Trophoblast cell (in vitro differentiated cells and primary cell): ENCODE measurements at regions not wholly inside any gene's neighbourhood (a gene's known extent, or its start where the extent isn't known, plus 50 kb on each side); places are given as distances from the start of the nearest gene placed in this dataset.

ENCODE experiments used
- DNase-seq, 2 donors: peaks; one replicate each; pipeline ENCODE4 v3.0.0-alpha.2; 2016
- H2AFZ ChIP-seq: 2 replicates; pipeline ENCODE4 v1.6.1; 2013; ENCODE audit warnings: low read length, moderate library complexity, mild to moderate bottlenecking; ENCODE audit not compliant: insufficient read depth, poor library complexity
- H2AK5ac ChIP-seq: 2 replicates; pipeline ENCODE4 v1.6.1; 2013; ENCODE audit warnings: mild to moderate bottlenecking, low read length
- H2BK120ac ChIP-seq: 2 replicates; pipeline ENCODE4 v1.6.1; 2013; ENCODE audit warnings: low read length, mild to moderate bottlenecking, moderate library complexity; ENCODE audit not compliant: insufficient read depth, poor library complexity
- H2BK12ac ChIP-seq: 2 replicates; pipeline ENCODE4 v1.6.1; 2013; ENCODE audit warnings: mild to moderate bottlenecking, low read length, moderate library complexity
- H2BK5ac ChIP-seq: 2 replicates; pipeline ENCODE4 v1.6.1; 2013; ENCODE audit warnings: low read length, low read depth, moderate library complexity, mild to moderate bottlenecking; ENCODE audit not compliant: poor library complexity
- H3K14ac ChIP-seq: 2 replicates; pipeline ENCODE4 v1.6.1; 2013; ENCODE audit warnings: mild to moderate bottlenecking, low read length
- H3K18ac ChIP-seq: 2 replicates; pipeline ENCODE4 v1.6.1; 2013; ENCODE audit warnings: mild to moderate bottlenecking, low read length
- H3K23ac ChIP-seq: 2 replicates; pipeline ENCODE4 v1.6.1; 2013; ENCODE audit warnings: low read length
- H3K27ac ChIP-seq: 2 replicates; pipeline ENCODE4 v1.5.1; 2013; ENCODE audit warnings: low read depth, mild to moderate bottlenecking, inconsistent platforms, low read length, moderate library complexity
- H3K27me3 ChIP-seq: 2 replicates; pipeline ENCODE4 v1.6.1; 2013; ENCODE audit warnings: inconsistent platforms, mild to moderate bottlenecking, low read length, moderate library complexity; ENCODE audit not compliant: insufficient read depth
- H3K36me3 ChIP-seq, 2 experiments: 1 replicate in 1 of 2; 2 replicates in 1 of 2; pipeline ENCODE4 v1.6.1; 2013; ENCODE audit warnings: low read length in 2 of 2, mild to moderate bottlenecking in 2 of 2, moderate library complexity in 1 of 2; ENCODE audit not compliant: insufficient read depth in 2 of 2, control insufficient read depth in 1 of 2
- H3K4ac ChIP-seq: 2 replicates; pipeline ENCODE4 v1.6.1; 2013; ENCODE audit warnings: low read depth, mild to moderate bottlenecking, low read length, moderate library complexity
- H3K4me1 ChIP-seq, 2 experiments: 1 replicate in 1 of 2; 2 replicates in 1 of 2; pipeline ENCODE4 v1.6.1; 2013; ENCODE audit warnings: low read length in 2 of 2, mild to moderate bottlenecking in 2 of 2, moderate library complexity in 1 of 2; ENCODE audit not compliant: insufficient read depth in 2 of 2, control insufficient read depth in 1 of 2
- H3K4me2 ChIP-seq: 2 replicates; pipeline ENCODE4 v1.6.1; 2013; ENCODE audit warnings: inconsistent platforms, mild to moderate bottlenecking, low read length, moderate library complexity
- H3K4me3 ChIP-seq: 2 replicates; pipeline ENCODE4 v1.5.1; 2013; ENCODE audit warnings: mild to moderate bottlenecking, low read depth, low read length, inconsistent platforms
- H3K79me1 ChIP-seq: one replicate; pipeline ENCODE4 v1.6.1; 2013; ENCODE audit warnings: low read length
- H3K79me2 ChIP-seq: 2 replicates; pipeline ENCODE4 v1.6.1; 2013; ENCODE audit warnings: low read length, mild to moderate bottlenecking; ENCODE audit not compliant: control insufficient read depth, insufficient read depth, poor library complexity
- H3K9ac ChIP-seq: 2 replicates; pipeline ENCODE4 v1.6.1; 2013; ENCODE audit warnings: mild to moderate bottlenecking, low read length
- H3K9me3 ChIP-seq: 2 replicates; pipeline ENCODE4 v1.6.1; 2013; ENCODE audit warnings: low read depth, mild to moderate bottlenecking, control low read depth, inconsistent platforms, low read length; ENCODE audit not compliant: insufficient read depth
- H4K12ac ChIP-seq: 2 replicates; pipeline ENCODE4 v1.6.1; 2013; ENCODE audit warnings: low read depth, mild to moderate bottlenecking, low read length, moderate library complexity
- H4K8ac ChIP-seq: 2 replicates; pipeline ENCODE4 v1.6.1; 2013; ENCODE audit warnings: low read depth, mild to moderate bottlenecking, low read length, moderate library complexity
- H4K91ac ChIP-seq: one replicate; pipeline ENCODE4 v1.6.1; 2013; ENCODE audit warnings: low read depth, mild to moderate bottlenecking, low read length, moderate library complexity
- WGBS: extraction: QIAGEN DNeasy Blood & Tissue Kit; methylation state at CpG from one replicate; pipeline ENCODE4 v1.1.7; 2013; ENCODE audit warnings: missing lambda C conversion rate; ENCODE audit not compliant: insufficient read length, insufficient coverage; ENCODE audit errors: extremely low coverage; 5-methylcytosine and 5-hydroxymethylcytosine counted together

DNA sequence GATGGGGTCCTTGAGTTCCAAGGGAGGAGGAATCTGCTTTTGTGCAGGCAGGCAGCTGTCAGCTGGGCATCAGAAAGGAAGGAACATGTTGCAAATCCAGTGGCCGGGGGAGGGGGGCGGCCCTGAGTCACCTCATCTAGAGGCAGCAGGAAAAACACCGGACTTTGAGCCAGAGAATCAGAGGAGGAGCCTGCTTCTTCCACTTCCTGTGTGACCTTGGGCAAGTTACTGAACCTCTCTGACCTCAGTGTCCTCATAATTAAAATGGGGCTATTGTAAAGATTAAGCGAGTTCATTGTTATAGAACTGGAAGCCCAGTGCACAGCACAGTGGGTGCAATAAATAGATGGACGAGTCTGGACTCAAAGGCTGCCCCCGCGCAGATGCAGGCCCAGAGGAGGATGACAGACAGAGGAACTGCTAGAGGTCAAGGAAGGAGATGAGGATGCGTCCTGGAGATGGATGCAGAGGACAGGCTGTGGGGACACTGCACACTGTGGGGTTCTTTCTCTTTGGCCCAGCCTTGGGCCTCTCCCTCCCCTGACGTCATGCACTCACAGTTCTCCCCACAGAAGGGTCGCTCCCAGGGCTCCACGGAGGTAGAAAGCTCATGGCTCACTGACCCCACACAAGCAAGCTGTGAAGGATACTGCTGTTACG is 714.3 kb downstream of the MATN1 start:
- Histone ChIP-seq H2AK5ac (no peak overlapping the region), H3K36me3 (no peaks in the 10 kb centered on the region), H3K4ac (no peak overlapping the region), H4K12ac (no peak overlapping the region), H2BK5ac (no peak overlapping the region), H3K27me3 (no peaks in the 10 kb centered on the region), H3K9ac (no peak overlapping the region), H3K79me2 (no peaks in the 10 kb centered on the region), H3K4me1 (no peaks in the 10 kb centered on the region), H3K9me3 (peaks cover 3% of the 10 kb centered on the region), H2AFZ (no peak overlapping the region), H4K8ac (no peak overlapping the region), H3K23ac (no peak overlapping the region), H2BK120ac (no peak overlapping the region), H4K91ac (no peak overlapping the region), H3K18ac (no peak overlapping the region), H3K14ac (no peak overlapping the region), H3K27ac (no peak overlapping the region), H3K4me3 (no peak overlapping the region), H2BK12ac (no peak overlapping the region), H3K4me2 (no peak overlapping the region), H3K79me1 (no peaks in the 10 kb centered on the region)
- no peak for DNase-seq
- WGBS: no CpG with 5 or more reads among the region's 12 CpGs

DNA sequence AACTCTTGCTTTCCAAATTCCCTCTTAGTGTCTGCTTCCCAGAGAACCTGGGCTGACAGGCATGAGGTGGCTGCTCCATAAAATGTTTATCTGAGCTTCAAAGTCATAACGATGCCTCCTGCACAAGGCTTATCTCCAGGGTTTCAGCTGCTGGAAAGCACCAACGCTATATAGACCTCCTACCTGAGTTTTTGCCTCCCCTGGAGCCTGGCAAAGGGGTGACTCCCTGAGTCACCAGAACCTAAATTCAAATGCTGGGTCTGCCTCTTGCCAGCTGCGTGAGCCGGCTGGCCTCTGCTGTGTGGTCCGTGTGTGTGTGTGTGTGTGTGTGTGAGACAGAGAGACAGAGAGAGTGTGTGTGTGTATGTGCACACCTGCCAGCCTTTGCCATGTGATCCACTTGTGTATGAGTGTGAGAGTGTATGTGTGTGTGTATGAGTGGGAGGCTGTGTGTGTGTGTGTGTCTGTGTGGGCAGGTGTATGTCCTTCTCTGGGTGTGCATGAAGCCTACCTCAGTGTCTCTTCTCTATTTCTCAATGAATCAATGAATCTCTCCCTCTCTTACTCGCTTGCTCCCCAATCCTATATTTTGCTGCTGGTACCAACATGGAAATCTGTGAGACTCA is 714.9 kb downstream of the MATN1 start:
- H3K23ac ChIP-seq: no peak overlapping the region
- no peaks in the 10 kb centered on the region for H3K79me1 ChIP-seq
- H3K14ac ChIP-seq: no peak overlapping the region
- no peak overlapping the region for H2BK120ac ChIP-seq
- no peak overlapping the region for H2BK12ac ChIP-seq
- H3K4me3 ChIP-seq: no peak overlapping the region
- WGBS: no CpG with 5 or more reads among the region's 6 CpGs
- no peak overlapping the region for H4K8ac ChIP-seq
- no peaks in the 10 kb centered on the region for H3K36me3 ChIP-seq
- H4K91ac ChIP-seq: no peak overlapping the region
- no peak overlapping the region for H2BK5ac ChIP-seq
- no peaks in the 10 kb centered on the region for H3K79me2 ChIP-seq
- H3K4ac ChIP-seq: no peak overlapping the region
- H2AK5ac ChIP-seq: no peak overlapping the region
- no peak overlapping the region for H3K27ac ChIP-seq
- H3K18ac ChIP-seq: no peak overlapping the region
- no peak for DNase-seq
- H3K9me3 ChIP-seq: peaks cover 3% of the 10 kb centered on the region
- H3K4me1 ChIP-seq: no peaks in the 10 kb centered on the region
- H3K27me3 ChIP-seq: no peaks in the 10 kb centered on the region
- H3K4me2 ChIP-seq: no peak overlapping the region
- H2AFZ ChIP-seq: no peak overlapping the region
- H4K12ac ChIP-seq: no peak overlapping the region
- no peak overlapping the region for H3K9ac ChIP-seq

DNA sequence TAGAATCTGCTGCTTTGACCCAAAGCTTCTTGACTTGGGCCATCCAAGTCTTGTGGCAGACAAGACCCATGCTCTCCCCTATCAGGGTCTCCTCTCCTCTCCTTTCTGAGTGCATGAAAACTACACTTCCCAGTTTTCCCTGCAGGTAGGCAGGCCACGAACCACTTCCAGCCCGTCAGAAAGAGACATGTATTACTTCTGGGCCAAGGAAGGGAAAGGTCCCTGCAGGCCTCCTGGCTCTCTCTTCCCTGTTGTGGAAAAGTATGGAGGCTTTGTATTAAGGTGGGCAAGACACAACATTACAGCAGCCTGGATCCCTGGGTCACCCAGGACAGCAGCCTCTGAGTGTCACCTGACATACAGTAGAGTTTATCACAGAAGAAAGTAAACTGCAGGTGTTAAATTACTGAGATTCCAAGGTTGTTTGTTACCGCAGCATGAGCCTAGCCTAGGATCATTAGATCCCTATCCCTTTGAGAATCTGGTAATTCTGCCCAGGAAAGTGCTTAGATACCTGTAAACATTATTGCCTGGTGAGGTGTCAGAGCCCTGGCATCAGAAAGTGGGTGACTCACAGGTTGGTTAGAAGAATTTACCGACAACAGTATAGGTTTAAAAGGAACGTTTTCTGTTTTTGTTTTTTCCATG is 717.3 kb downstream of the MATN1 start:
- Histone ChIP-seq H4K91ac (no peak overlapping the region), H2BK12ac (no peak overlapping the region), H3K79me1 (no peaks in the 10 kb centered on the region), H3K9ac (no peak overlapping the region), H3K4me2 (no peak overlapping the region), H3K14ac (no peak overlapping the region), H3K4me1 (no peaks in the 10 kb centered on the region), H3K4me3 (no peak overlapping the region), H3K36me3 (no peaks in the 10 kb centered on the region), H3K4ac (no peak overlapping the region), H3K27me3 (no peaks in the 10 kb centered on the region), H3K18ac (no peak overlapping the region), H4K8ac (no peak overlapping the region), H2BK120ac (no peak overlapping the region), H2AK5ac (no peak overlapping the region), H3K23ac (no peak overlapping the region), H4K12ac (no peak overlapping the region), H2AFZ (no peak overlapping the region), H3K27ac (no peak overlapping the region), H2BK5ac (no peak overlapping the region), H3K79me2 (no peaks in the 10 kb centered on the region), H3K9me3 (peaks cover 3% of the 10 kb centered on the region)
- DNase-seq: peak; percentile 63 to 82
- WGBS: no CpG with 5 or more reads among the region's 5 CpGs

DNA sequence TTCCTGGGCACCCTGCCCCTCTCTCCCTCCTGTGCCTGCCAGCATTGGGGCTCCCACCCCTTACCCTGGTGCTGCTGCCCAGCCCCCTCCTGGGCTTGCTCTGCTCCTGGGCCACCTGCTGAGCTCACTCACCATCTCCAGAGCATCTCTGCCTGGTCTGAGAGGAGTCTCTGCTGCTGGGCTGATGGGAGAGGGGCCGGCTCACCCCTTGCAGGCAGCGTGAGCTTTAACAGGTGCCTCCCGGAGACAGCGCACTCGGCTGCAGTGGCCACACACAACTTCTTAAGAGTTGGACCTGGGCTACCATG is 721.7 kb downstream of the MATN1 start:
- Histone ChIP-seq H3K9ac (no peak overlapping the region), H4K91ac (no peak overlapping the region), H3K4me2 (no peak overlapping the region), H3K79me2 (no peaks in the 10 kb centered on the region), H3K4me1 (no peaks in the 10 kb centered on the region), H2BK5ac (no peak overlapping the region), H4K12ac (no peak overlapping the region), H2BK12ac (no peak overlapping the region), H3K36me3 (no peaks in the 10 kb centered on the region), H3K14ac (no peak overlapping the region), H2AK5ac (no peak overlapping the region), H2AFZ (no peak overlapping the region), H2BK120ac (no peak overlapping the region), H3K9me3 (no peaks in the 10 kb centered on the region), H3K4ac (no peak overlapping the region), H3K27ac (no peak overlapping the region), H3K23ac (no peak overlapping the region), H3K4me3 (no peak overlapping the region), H3K79me1 (no peaks in the 10 kb centered on the region), H3K27me3 (no peaks in the 10 kb centered on the region), H3K18ac (no peak overlapping the region), H4K8ac (no peak overlapping the region)
- no CpG with 5 or more reads among the region's 5 CpGs for WGBS
- DNase-seq: no peak
